Breast epithelium (tissue), 4 donors: ENCODE measurements at regions not wholly inside any gene's neighbourhood (a gene's known extent, or its start where the extent isn't known, plus 50 kb on each side); places are given as distances from the start of the nearest gene placed in this dataset.
A peak's percentile ranks its signal among the peaks of the same experiment; 100 is the strongest.

Experiments used
- DNase-seq, 2 donors: peaks; one replicate each; pipeline ENCODE4 v3.0.0-alpha.2; 2019; ENCODE audit warnings: low spot score in 2 of 2
- H3K27ac ChIP-seq, 2 donors: fragments of 200-600 bp; sonication (generic) in 1 of 2; one replicate each; pipeline ENCODE4 v1.5.1; 2016 to 2019; ENCODE audit warnings: mild to moderate bottlenecking in 1 of 2
- H3K27me3 ChIP-seq, 2 donors: fragments of 200-600 bp; sonication (generic) in 1 of 2; one replicate each; pipeline versions ENCODE4 v1.5.1 to v1.6.0; 2017 to 2019; ENCODE audit warnings: control low read depth in 1 of 2, mild to moderate bottlenecking in 1 of 2
- H3K36me3 ChIP-seq: fragments of 200-600 bp; one replicate; pipeline ENCODE4 v1.5.1; 2019
- H3K4me1 ChIP-seq, 2 donors: fragments of 200-600 bp; sonication (generic); one replicate each; pipeline ENCODE4 v1.5.1; 2016 to 2019; ENCODE audit warnings: control low read depth in 1 of 2
- H3K4me3 ChIP-seq, 3 donors: fragments of 200-600 bp; sonication (generic); 1 replicate in 2 of 3; 2 replicates in 1 of 3; pipeline ENCODE4 v1.5.1; 2016 to 2019; ENCODE audit warnings: mild to moderate bottlenecking in 3 of 3, moderate library complexity in 2 of 3
- H3K9me3 ChIP-seq, 2 donors: fragments of 200-600 bp; sonication (generic) in 1 of 2; one replicate each; pipeline ENCODE4 v1.5.1; 2016 to 2019; ENCODE audit warnings: control low read depth in 1 of 2
- POLR2A ChIP-seq: fragments of 450-650 bp; IDR thresholded peaks from one replicate; pipeline ENCODE4 v1.6.1; 2016; ENCODE audit warnings: antibody characterized with exemption, mild to moderate bottlenecking, moderate library complexity
- POLR2AphosphoS5 ChIP-seq, 3 donors: sonication (generic); formaldehyde crosslinking; IDR thresholded peaks; one replicate each; pipeline ENCODE4 v1.6.1; 2017; ENCODE audit warnings: antibody characterized with exemption in 3 of 3
- intact Hi-C: fragments of 100-400 bp; cut with DNase I; formaldehyde crosslinking; loops from one replicate; pipeline ENCODE4 v1.15.1; 2023; ENCODE audit warnings: low total_unique reads
- TF ChIP-seq, protein P1 (sequence below), 3 donors: fragments of 450-650 bp; IDR thresholded peaks; one replicate each; pipeline ENCODE4 v1.5.1; 2016 to 2017; ENCODE audit warnings: antibody characterized with exemption in 3 of 3, mild to moderate bottlenecking in 3 of 3, moderate library complexity in 3 of 3

DNA sequence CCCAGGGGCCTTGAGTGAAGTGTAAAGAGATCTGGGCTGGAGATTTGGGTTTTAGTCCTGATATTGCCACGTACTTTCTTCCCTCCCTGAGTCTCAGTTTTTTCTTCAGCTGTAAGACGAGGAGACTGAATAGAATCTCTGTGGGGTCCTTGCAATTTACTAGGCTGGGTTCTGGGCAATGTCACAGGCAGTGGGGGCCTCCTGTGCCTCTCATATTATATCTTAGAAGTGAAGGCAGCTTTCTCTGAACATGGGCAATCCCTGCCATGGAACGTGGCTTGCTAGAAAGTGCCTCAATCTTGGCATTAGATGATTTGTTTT is 62.0 kb upstream of the PTPRJ start:
- Histone ChIP-seq H3K4me3 (no peak overlapping the region), H3K36me3 (no peaks in the 10 kb centered on the region), H3K27me3 (no peaks in the 10 kb centered on the region), H3K4me1 (no peaks in the 10 kb centered on the region), H3K9me3 (no peaks in the 10 kb centered on the region), H3K27ac (peak overlapping the region; percentile 16 to 56)
- DNase-seq, result no peak
- TF ChIP-seq, protein P1, sequence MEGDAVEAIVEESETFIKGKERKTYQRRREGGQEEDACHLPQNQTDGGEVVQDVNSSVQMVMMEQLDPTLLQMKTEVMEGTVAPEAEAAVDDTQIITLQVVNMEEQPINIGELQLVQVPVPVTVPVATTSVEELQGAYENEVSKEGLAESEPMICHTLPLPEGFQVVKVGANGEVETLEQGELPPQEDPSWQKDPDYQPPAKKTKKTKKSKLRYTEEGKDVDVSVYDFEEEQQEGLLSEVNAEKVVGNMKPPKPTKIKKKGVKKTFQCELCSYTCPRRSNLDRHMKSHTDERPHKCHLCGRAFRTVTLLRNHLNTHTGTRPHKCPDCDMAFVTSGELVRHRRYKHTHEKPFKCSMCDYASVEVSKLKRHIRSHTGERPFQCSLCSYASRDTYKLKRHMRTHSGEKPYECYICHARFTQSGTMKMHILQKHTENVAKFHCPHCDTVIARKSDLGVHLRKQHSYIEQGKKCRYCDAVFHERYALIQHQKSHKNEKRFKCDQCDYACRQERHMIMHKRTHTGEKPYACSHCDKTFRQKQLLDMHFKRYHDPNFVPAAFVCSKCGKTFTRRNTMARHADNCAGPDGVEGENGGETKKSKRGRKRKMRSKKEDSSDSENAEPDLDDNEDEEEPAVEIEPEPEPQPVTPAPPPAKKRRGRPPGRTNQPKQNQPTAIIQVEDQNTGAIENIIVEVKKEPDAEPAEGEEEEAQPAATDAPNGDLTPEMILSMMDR (IDR thresholded peaks at IDR 0.05), result no peak
- TF ChIP-seq POLR2AphosphoS5 (IDR thresholded peaks at IDR 0.05) (no peak), POLR2A (no peak)
- intact Hi-C loops, result no loop called here

- intact Hi-C loops, result no loop called here
- Histone ChIP-seq H3K36me3 (no peaks in the 10 kb centered on the region), H3K27me3 (no peaks in the 10 kb centered on the region), H3K4me3 (no peak overlapping the region), H3K9me3 (no peaks in the 10 kb centered on the region), H3K4me1 (no peaks in the 10 kb centered on the region), H3K27ac (peak overlapping the region; percentile 16 to 56)
- TF ChIP-seq POLR2A (no peak), POLR2AphosphoS5 (IDR thresholded peaks at IDR 0.05) (no peak)
- TF ChIP-seq, protein P1 (IDR thresholded peaks at IDR 0.05), result no peak
- peak; percentile 42 to 58 for DNase-seq
Observed at GRCh38 chr11:47917599-47918369, 62.6 kb upstream of the PTPRJ start.

DNA sequence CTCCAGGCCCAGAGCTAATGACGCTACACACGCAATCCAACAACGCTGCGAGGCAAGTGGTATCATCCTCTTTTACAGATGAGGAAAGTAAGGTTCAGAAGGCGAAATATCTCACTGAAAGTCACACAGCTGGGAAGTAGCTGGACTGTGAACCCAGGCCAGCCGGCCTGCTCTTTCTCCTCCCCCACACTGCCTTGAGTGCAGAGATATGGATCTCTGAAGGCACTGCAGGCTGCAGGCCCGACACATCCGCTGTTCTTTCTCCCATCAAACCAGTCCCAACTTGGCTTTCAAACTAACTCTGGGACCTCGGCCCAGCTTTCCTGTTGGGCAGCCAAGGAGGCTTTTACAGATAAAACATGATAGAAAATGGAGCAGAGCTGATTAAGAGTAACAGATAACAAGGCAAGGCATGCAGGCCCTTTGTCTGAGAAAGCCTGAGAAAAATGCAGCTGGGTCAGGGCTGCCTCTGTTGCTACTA is 64.0 kb upstream of the PTPRJ start:
- Histone ChIP-seq H3K27ac (peak overlapping the region; percentile 56 to 59), H3K4me3 (no peak overlapping the region), H3K9me3 (no peaks in the 10 kb centered on the region), H3K27me3 (no peaks in the 10 kb centered on the region), H3K36me3 (no peaks in the 10 kb centered on the region), H3K4me1 (no peaks in the 10 kb centered on the region)
- DNase-seq, result no peak
- TF ChIP-seq POLR2AphosphoS5 (IDR thresholded peaks at IDR 0.05) (no peak), POLR2A (no peak)
- TF ChIP-seq, protein P1 (IDR thresholded peaks at IDR 0.05), result no peak
- intact Hi-C loops, result no loop called here

DNA sequence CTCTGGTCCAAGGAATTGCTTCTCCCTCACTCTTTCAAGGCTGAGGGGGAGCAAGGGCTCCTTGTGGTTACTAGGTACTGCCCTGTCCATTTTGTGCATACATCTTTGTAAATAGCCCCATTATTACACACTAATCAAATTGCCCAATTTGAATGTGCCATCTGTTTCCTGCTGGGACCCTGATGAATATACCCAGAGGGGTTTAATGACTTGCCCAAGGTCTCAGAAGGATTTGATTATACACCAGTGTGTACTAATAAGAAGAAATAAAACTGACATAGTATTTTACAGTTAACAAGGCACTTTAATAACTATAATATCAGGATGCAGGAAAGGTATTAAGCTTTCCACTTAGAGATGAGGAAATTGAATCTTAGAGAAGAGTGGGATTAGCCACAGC is 64.6 kb upstream of the PTPRJ start:
- Histone ChIP-seq H3K27me3 (no peaks in the 10 kb centered on the region), H3K4me1 (no peaks in the 10 kb centered on the region), H3K4me3 (no peak overlapping the region), H3K9me3 (no peaks in the 10 kb centered on the region), H3K36me3 (no peaks in the 10 kb centered on the region), H3K27ac (peak overlapping the region; percentile 56 to 59)
- TF ChIP-seq POLR2A (no peak), POLR2AphosphoS5 (IDR thresholded peaks at IDR 0.05) (no peak)
- TF ChIP-seq, protein P1 (IDR thresholded peaks at IDR 0.05), result no peak
- intact Hi-C loops, result no loop called here
- no peak for DNase-seq

DNA sequence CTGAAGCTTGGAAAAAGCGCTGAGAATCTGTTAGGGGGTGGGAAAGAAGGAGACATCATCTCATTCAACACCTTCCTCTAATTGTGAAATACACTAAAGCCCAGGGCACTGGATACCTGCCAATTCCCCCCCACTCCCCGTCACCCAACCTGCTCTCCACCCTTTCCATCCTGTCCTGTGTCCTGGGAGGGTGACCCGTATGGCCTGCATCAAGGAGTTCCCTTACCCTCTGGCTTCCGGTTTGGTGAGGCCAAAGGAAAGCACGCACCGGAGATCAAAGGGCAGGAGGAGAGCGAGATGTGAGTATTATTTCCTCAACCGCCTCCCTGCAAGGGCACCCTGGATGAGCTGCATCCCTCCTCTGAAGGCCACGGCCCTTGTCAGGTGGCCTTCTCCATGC is 65.0 kb upstream of the PTPRJ start:
- Histone ChIP-seq H3K9me3 (no peaks in the 10 kb centered on the region), H3K4me3 (no peak overlapping the region), H3K4me1 (no peaks in the 10 kb centered on the region), H3K36me3 (no peaks in the 10 kb centered on the region), H3K27ac (peak overlapping the region in 1 of 2 donors; percentile 15), H3K27me3 (no peaks in the 10 kb centered on the region)
- TF ChIP-seq POLR2A (no peak), POLR2AphosphoS5 (IDR thresholded peaks at IDR 0.05) (no peak)
- TF ChIP-seq, protein P1 (IDR thresholded peaks at IDR 0.05), result no peak
- no peak for DNase-seq
- intact Hi-C loops, result no loop called here
